Activated CD4-positive, alpha-beta memory T cell treated with anti-CD3 and anti-CD28 coated beads for 36 hours (primary cell): ENCODE measurements at regions not wholly inside any gene's neighbourhood (a gene's known extent, or its start where the extent isn't known, plus 50 kb on each side); places are given as distances from the start of the nearest gene placed in this dataset.

Source experiments
- CTCF ChIA-PET: fragments of 350-600 bp; sonication (Branson Sonifier 250); formaldehyde crosslinking; loops from one replicate; lab custom pipeline; 2021; ENCODE audit warnings: antibody characterized with exemption, inconsistent platforms; lab: Charles Lee
- POLR2A ChIA-PET: fragments of 350-600 bp; sonication (Branson Sonifier 250); formaldehyde crosslinking; loops from one replicate; lab custom pipeline; 2021; ENCODE audit warnings: antibody characterized with exemption; lab: Charles Lee
- DNase-seq: peaks from one replicate; pipeline ENCODE4 v3.0.0-alpha.2; 2020
- H3K27ac Mint-ChIP-seq: one replicate; pipeline ENCODE4 v1.8.0; 2021; ENCODE audit warnings: mixed read lengths
- H3K27me3 Mint-ChIP-seq: one replicate; pipeline ENCODE4 v1.8.0; 2021; ENCODE audit warnings: mixed read lengths
- H3K36me3 Mint-ChIP-seq: one replicate; pipeline ENCODE4 v1.8.0; 2021; ENCODE audit warnings: mixed read lengths
- H3K4me1 Mint-ChIP-seq: one replicate; pipeline ENCODE4 v1.8.0; 2021; ENCODE audit warnings: low read depth, mixed read lengths
- H3K4me3 Mint-ChIP-seq: one replicate; pipeline ENCODE4 v1.8.0; 2021; ENCODE audit warnings: mild to moderate bottlenecking, mixed read lengths
- H3K9me3 Mint-ChIP-seq: one replicate; pipeline ENCODE4 v1.8.0; 2021; ENCODE audit warnings: mixed read lengths
- intact Hi-C: fragments of 100-400 bp; cut with micrococcal nuclease; formaldehyde crosslinking; loops from one replicate; pipeline ENCODE4 v1.15.1; 2023

GRCh38 chr16:14341324-14342225 is 270.5 kb downstream of the MRTFB start:
- Mint-ChIP-seq H3K4me1 (no peaks in the 10 kb centered on the region), H3K36me3 (peaks cover 8% of the 10 kb centered on the region), H3K27me3 (peaks cover 11% of the 10 kb centered on the region), H3K4me3 (no peak overlapping the region), H3K27ac (no peak overlapping the region), H3K9me3 (peaks cover 16% of the 10 kb centered on the region)
- POLR2A ChIA-PET: interaction anchor here (0.6 kb wide), 1 partner anchor 280 kb away, joined by 4 read pairs; no protein-coding TSS in a partner anchor
- CTCF ChIA-PET: no interaction called here
- intact Hi-C loops: no loop called here
- no peak for DNase-seq

GRCh38 chr16:14339694-14340093 is 268.6 kb downstream of the MRTFB start:
- ChIA-PET CTCF (no interaction called here), POLR2A (no interaction called here)
- Mint-ChIP-seq H3K36me3 (peaks cover 8% of the 10 kb centered on the region), H3K4me3 (no peak overlapping the region), H3K27ac (no peak overlapping the region), H3K27me3 (peaks cover 9% of the 10 kb centered on the region), H3K9me3 (peaks cover 19% of the 10 kb centered on the region), H3K4me1 (no peaks in the 10 kb centered on the region)
- no peak for DNase-seq
- intact Hi-C loops: no loop called here

GRCh38 chr16:14338969-14339368 is 267.9 kb downstream of the MRTFB start:
- intact Hi-C loops: no loop called here
- Mint-ChIP-seq H3K27ac (no peak overlapping the region), H3K36me3 (peaks cover 8% of the 10 kb centered on the region), H3K4me1 (no peaks in the 10 kb centered on the region), H3K9me3 (peaks cover 19% of the 10 kb centered on the region), H3K27me3 (peaks cover 7% of the 10 kb centered on the region), H3K4me3 (no peak overlapping the region)
- POLR2A ChIA-PET: no interaction called here
- DNase-seq: no peak
- CTCF ChIA-PET: no interaction called here

GRCh38 chr16:14338236-14338635 is 267.1 kb downstream of the MRTFB start:
- Mint-ChIP-seq H3K4me1 (no peaks in the 10 kb centered on the region), H3K4me3 (no peak overlapping the region), H3K36me3 (peaks cover 8% of the 10 kb centered on the region), H3K9me3 (peaks cover 19% of the 10 kb centered on the region), H3K27ac (no peak overlapping the region), H3K27me3 (peaks cover 7% of the 10 kb centered on the region)
- intact Hi-C loops: no loop called here
- POLR2A ChIA-PET: no interaction called here
- CTCF ChIA-PET: no interaction called here
- DNase-seq: no peak

- Mint-ChIP-seq H3K9me3 (peaks cover 12% of the 10 kb centered on the region), H3K4me1 (no peaks in the 10 kb centered on the region), H3K27ac (no peak overlapping the region), H3K27me3 (peaks cover 3% of the 10 kb centered on the region), H3K36me3 (peaks cover 3% of the 10 kb centered on the region), H3K4me3 (no peak overlapping the region)
- intact Hi-C loops: no loop called here
- ChIA-PET CTCF (no interaction called here), POLR2A (no interaction called here)
- DNase-seq: no peak
Observed at GRCh38 chr16:14337303-14338191, 266.4 kb downstream of the MRTFB start.

GRCh38 chr16:14335297-14335696 is 264.2 kb downstream of the MRTFB start:
- peaks cover 2% of the 10 kb centered on the region for H3K9me3 Mint-ChIP-seq
- ChIA-PET POLR2A (no interaction called here), CTCF (no interaction called here)
- DNase-seq: no peak
- intact Hi-C loops: no loop called here
- no peak overlapping the region for H3K27ac Mint-ChIP-seq
- H3K36me3 Mint-ChIP-seq: no peaks in the 10 kb centered on the region
- no peaks in the 10 kb centered on the region for H3K27me3 Mint-ChIP-seq
- no peaks in the 10 kb centered on the region for H3K4me1 Mint-ChIP-seq
- no peak overlapping the region for H3K4me3 Mint-ChIP-seq

- Mint-ChIP-seq H3K4me1 (peaks cover 2% of the 10 kb centered on the region), H3K4me3 (no peak overlapping the region), H3K27ac (no peak overlapping the region), H3K9me3 (peaks cover 2% of the 10 kb centered on the region), H3K27me3 (no peaks in the 10 kb centered on the region), H3K36me3 (no peaks in the 10 kb centered on the region)
- POLR2A ChIA-PET: no interaction called here
- no peak for DNase-seq
- CTCF ChIA-PET: no interaction called here
- intact Hi-C loops: no loop called here
Observed at GRCh38 chr16:14334366-14335080, 263.4 kb downstream of the MRTFB start.

GRCh38 chr16:14333361-14333760 is 262.2 kb downstream of the MRTFB start:
- DNase-seq: no peak
- intact Hi-C loops: no loop called here
- no peak overlapping the region for H3K4me3 Mint-ChIP-seq
- no peak overlapping the region for H3K27ac Mint-ChIP-seq
- peaks cover 2% of the 10 kb centered on the region for H3K4me1 Mint-ChIP-seq
- H3K9me3 Mint-ChIP-seq: peaks cover 2% of the 10 kb centered on the region
- H3K27me3 Mint-ChIP-seq: no peaks in the 10 kb centered on the region
- ChIA-PET POLR2A (no interaction called here), CTCF (no interaction called here)
- H3K36me3 Mint-ChIP-seq: no peaks in the 10 kb centered on the region

- ChIA-PET POLR2A (no interaction called here), CTCF (no interaction called here)
- intact Hi-C loops: no loop called here
- no peak for DNase-seq
- Mint-ChIP-seq H3K4me3 (no peak overlapping the region), H3K9me3 (peaks cover 2% of the 10 kb centered on the region), H3K4me1 (peaks cover 2% of the 10 kb centered on the region), H3K36me3 (no peaks in the 10 kb centered on the region), H3K27ac (no peak overlapping the region), H3K27me3 (no peaks in the 10 kb centered on the region)
Observed at GRCh38 chr16:14331020-14331419, 259.9 kb downstream of the MRTFB start.

GRCh38 chr16:14329727-14330350 is 258.7 kb downstream of the MRTFB start:
- intact Hi-C loops: no loop called here
- Mint-ChIP-seq H3K4me1 (peaks cover 2% of the 10 kb centered on the region), H3K36me3 (no peaks in the 10 kb centered on the region), H3K9me3 (no peaks in the 10 kb centered on the region), H3K27me3 (peaks cover 2% of the 10 kb centered on the region), H3K27ac (no peak overlapping the region), H3K4me3 (no peak overlapping the region)
- POLR2A ChIA-PET: interaction anchor here (0.7 kb wide), 1 partner anchor 25 kb away, joined by 3 read pairs; no protein-coding TSS in a partner anchor
- no peak for DNase-seq
- CTCF ChIA-PET: no interaction called here

- intact Hi-C loops: no loop called here
- Mint-ChIP-seq H3K36me3 (no peaks in the 10 kb centered on the region), H3K27me3 (peaks cover 2% of the 10 kb centered on the region), H3K27ac (no peak overlapping the region), H3K4me3 (no peak overlapping the region), H3K4me1 (peaks cover 2% of the 10 kb centered on the region), H3K9me3 (no peaks in the 10 kb centered on the region)
- POLR2A ChIA-PET: no interaction called here
- no peak for DNase-seq
- CTCF ChIA-PET: no interaction called here
Observed at GRCh38 chr16:14325502-14326401, 254.6 kb downstream of the MRTFB start.
